Peyer's patch (tissue), 4 donors: ENCODE measurements at regions not wholly inside any gene's neighbourhood (a gene's known extent, or its start where the extent isn't known, plus 50 kb on each side); places are given as distances from the start of the nearest gene placed in this dataset.

Source experiments
- DNase-seq, 3 donors: peaks; one replicate each; pipeline ENCODE4 v3.0.0-alpha.2; 2017 to 2019
- H3K27ac ChIP-seq, 4 donors: fragments of 200-600 bp; sonication (generic); one replicate each; pipeline ENCODE4 v1.5.1; 2016 to 2019
- H3K27me3 ChIP-seq, 2 donors: fragments of 200-600 bp; sonication (generic); one replicate each; pipeline ENCODE4 v1.5.1; 2019
- H3K36me3 ChIP-seq, 3 donors: fragments of 200-600 bp; sonication (generic); one replicate each; pipeline ENCODE4 v1.5.1; 2016 to 2019
- H3K4me1 ChIP-seq, 4 donors: fragments of 200-600 bp; sonication (generic); one replicate each; pipeline ENCODE4 v1.5.1; 2016 to 2019
- H3K4me3 ChIP-seq, 4 donors: fragments of 200-600 bp; sonication (generic); 1 replicate in 3 of 4; 2 replicates in 1 of 4; pipeline ENCODE4 v1.5.1; 2016 to 2019; ENCODE audit warnings: mild to moderate bottlenecking in 1 of 4
- H3K9me3 ChIP-seq, 4 donors: fragments of 200-600 bp; sonication (generic); one replicate each; pipeline ENCODE4 v1.5.1; 2016 to 2019; ENCODE audit warnings: mild to moderate bottlenecking in 1 of 4
- CTCF ChIP-seq, 6 experiments: fragments of 450-650 bp in 4 of 6; fragments of 200-600 bp in 2 of 6; sonication (generic) in 1 of 6; IDR thresholded peaks; one replicate each; pipeline ENCODE4 v1.5.1; 2017 to 2019; ENCODE audit warnings: antibody characterized with exemption in 6 of 6, mild to moderate bottlenecking in 3 of 6, moderate library complexity in 1 of 6
- POLR2A ChIP-seq, 2 donors: fragments of 450-650 bp; IDR thresholded peaks; one replicate each; pipeline ENCODE4 v1.5.1; 2017; ENCODE audit warnings: antibody characterized with exemption in 2 of 2, mild to moderate bottlenecking in 2 of 2, moderate library complexity in 2 of 2

DNA sequence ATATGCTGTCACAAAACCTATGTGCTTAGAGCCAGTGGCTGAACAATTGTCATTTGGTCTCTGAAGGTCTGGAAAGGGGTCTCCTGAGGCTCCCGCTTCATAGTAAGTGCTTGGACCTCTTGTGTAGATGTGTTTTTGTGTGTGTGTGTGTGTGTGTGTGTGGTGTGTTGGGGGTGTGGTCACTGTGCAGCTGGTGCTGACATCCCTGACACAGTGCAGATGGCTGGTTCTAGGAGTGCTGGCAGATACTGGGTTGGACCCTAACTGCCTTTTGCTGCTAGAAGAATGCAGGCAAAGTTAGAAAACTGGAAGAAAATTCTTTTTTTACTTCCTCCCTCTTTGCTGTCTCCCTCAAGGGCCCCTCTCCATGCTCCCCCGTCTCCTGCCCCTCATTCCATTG is 1872.6 kb downstream of the ARAP2 start:
- DNase-seq: no peak
- no peaks in the 10 kb centered on the region for H3K27me3 ChIP-seq
- H3K27ac ChIP-seq: no peak overlapping the region
- H3K4me1 ChIP-seq: no peaks in the 10 kb centered on the region
- no peaks in the 10 kb centered on the region for H3K36me3 ChIP-seq
- H3K9me3 ChIP-seq: no peaks in the 10 kb centered on the region
- TF ChIP-seq CTCF (IDR thresholded peaks at IDR 0.05): no peak
- no peak for TF ChIP-seq POLR2A (IDR thresholded peaks at IDR 0.05)
- H3K4me3 ChIP-seq: no peak overlapping the region

DNA sequence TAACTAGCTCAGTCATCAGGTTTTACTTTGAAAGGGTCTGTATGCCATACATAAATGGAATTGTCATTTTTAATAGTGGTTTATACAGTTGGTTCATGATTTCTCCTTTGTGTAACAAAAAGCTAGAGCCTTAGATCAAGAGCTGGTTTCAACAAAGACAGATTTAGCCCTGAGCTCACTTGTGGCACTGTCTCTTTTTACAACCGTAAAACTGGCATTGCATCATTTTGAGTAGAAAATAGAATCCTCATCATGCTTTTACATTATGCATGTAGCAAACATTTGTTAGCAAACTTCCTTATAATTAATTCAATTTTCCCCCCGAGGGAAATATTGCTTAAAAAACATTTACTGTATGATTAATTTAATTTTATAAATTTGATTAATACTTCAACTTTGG is 1871.5 kb downstream of the ARAP2 start:
- no peak for TF ChIP-seq CTCF (IDR thresholded peaks at IDR 0.05)
- no peak for TF ChIP-seq POLR2A (IDR thresholded peaks at IDR 0.05)
- Histone ChIP-seq H3K27me3 (no peaks in the 10 kb centered on the region), H3K36me3 (no peaks in the 10 kb centered on the region), H3K4me1 (no peaks in the 10 kb centered on the region), H3K9me3 (no peaks in the 10 kb centered on the region), H3K4me3 (no peak overlapping the region), H3K27ac (no peak overlapping the region)
- no peak for DNase-seq

DNA sequence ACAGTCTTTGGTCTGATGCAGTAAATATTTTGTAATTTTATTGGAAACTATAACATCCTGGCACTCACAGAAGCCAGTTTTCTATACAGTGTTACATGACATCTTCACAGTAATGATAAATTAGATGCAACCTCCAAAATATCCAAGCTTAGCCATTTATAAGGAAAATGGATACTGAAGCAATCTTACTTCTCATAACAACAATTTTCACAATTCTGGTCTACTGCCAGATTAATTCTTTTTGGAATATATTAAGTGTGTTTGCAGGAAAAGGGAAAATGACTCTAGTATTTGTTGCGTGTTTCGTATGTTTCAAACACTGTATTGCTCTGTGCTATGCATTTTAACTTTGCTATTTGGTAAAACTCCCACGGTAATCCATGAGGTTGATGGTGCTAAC is 1870.9 kb downstream of the ARAP2 start:
- Histone ChIP-seq H3K4me1 (no peaks in the 10 kb centered on the region), H3K27ac (no peak overlapping the region), H3K36me3 (no peaks in the 10 kb centered on the region), H3K4me3 (no peak overlapping the region), H3K9me3 (peaks cover 0 to under 1% (median 0%) of the 10 kb centered on the region in 4 donors), H3K27me3 (no peaks in the 10 kb centered on the region)
- TF ChIP-seq POLR2A (IDR thresholded peaks at IDR 0.05) (no peak), CTCF (IDR thresholded peaks at IDR 0.05) (no peak)
- DNase-seq: no peak

DNA sequence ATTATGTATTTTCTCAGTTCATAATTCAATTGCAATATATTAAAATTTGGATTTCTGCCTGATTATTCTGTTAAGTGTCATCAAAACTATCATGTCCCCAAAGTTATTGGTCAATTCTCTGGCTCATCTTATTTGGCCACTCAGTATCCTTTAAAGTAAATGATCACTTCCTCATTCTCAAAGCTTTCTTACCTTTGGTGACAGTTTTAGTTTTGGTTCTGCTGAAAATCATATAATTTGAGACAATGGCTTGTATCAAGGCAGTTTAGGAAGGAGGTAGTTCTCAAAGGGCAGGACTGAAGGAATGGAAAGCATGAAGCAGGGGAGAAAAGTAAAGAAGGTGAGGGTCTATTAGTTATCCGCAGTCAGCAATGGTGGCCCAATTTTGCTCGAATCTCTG is 1832.1 kb downstream of the ARAP2 start:
- no peaks in the 10 kb centered on the region for H3K36me3 ChIP-seq
- no peak for DNase-seq
- H3K9me3 ChIP-seq: no peaks in the 10 kb centered on the region
- H3K4me3 ChIP-seq: no peak overlapping the region
- no peaks in the 10 kb centered on the region for H3K27me3 ChIP-seq
- TF ChIP-seq POLR2A (IDR thresholded peaks at IDR 0.05): no peak
- no peak for TF ChIP-seq CTCF (IDR thresholded peaks at IDR 0.05)
- no peaks in the 10 kb centered on the region for H3K4me1 ChIP-seq
- H3K27ac ChIP-seq: no peak overlapping the region

- Histone ChIP-seq H3K36me3 (no peaks in the 10 kb centered on the region), H3K4me1 (no peaks in the 10 kb centered on the region), H3K27ac (no peak overlapping the region), H3K9me3 (no peaks in the 10 kb centered on the region), H3K4me3 (no peak overlapping the region), H3K27me3 (no peaks in the 10 kb centered on the region)
- no peak for DNase-seq
- TF ChIP-seq POLR2A (IDR thresholded peaks at IDR 0.05) (no peak), CTCF (IDR thresholded peaks at IDR 0.05) (no peak)
These were observed 1831.4 kb downstream of the ARAP2 start for GRCh38 chr4:34412911-34413310.

- no peak for TF ChIP-seq POLR2A (IDR thresholded peaks at IDR 0.05)
- TF ChIP-seq CTCF (IDR thresholded peaks at IDR 0.05): no peak
- H3K27ac ChIP-seq: no peak overlapping the region
- no peak for DNase-seq
- no peaks in the 10 kb centered on the region for H3K9me3 ChIP-seq
- H3K4me1 ChIP-seq: no peaks in the 10 kb centered on the region
- no peaks in the 10 kb centered on the region for H3K36me3 ChIP-seq
- H3K4me3 ChIP-seq: no peak overlapping the region
- no peaks in the 10 kb centered on the region for H3K27me3 ChIP-seq
These were observed 1827.2 kb downstream of the ARAP2 start for GRCh38 chr4:34417160-34417559.
